HUDEP-2 (cell line): ENCODE measurements at regions not wholly inside any gene's neighbourhood (a gene's known extent, or its start where the extent isn't known, plus 50 kb on each side); places are given as distances from the start of the nearest gene placed in this dataset.
"Not testable (repeated sequence)": the region's sequence is repeated elsewhere in the genome, so short reads cannot be mapped to it uniquely, and the experiment has no call there.

ENCODE experiments used
- DNase-seq, 76 experiments: peaks; one replicate each; lab custom pipeline; 2025; ENCODE audit not compliant: unreplicated experiment in 76 of 76; lab: John Stamatoyannopoulos, UW

DNA sequence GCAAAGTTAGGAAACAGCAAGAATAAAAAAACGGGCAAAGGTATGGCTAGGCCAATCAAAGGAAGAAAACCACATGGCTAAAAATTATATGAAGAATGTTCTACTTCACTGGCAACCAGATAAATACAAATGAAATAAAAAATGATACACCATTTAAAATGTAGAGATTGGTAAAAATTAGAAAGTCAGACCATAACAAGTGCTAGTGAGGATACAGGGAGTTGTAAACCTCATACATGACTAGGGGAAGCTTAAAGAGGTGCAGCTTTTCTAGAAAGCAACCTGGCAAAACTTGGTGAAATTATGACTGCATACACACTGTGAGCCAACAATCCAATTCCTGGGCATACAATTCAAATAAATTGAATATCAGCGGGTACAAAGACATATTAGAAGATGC lies 119.0 kb upstream of the LIFR start:
- no peak for DNase-seq

DNA sequence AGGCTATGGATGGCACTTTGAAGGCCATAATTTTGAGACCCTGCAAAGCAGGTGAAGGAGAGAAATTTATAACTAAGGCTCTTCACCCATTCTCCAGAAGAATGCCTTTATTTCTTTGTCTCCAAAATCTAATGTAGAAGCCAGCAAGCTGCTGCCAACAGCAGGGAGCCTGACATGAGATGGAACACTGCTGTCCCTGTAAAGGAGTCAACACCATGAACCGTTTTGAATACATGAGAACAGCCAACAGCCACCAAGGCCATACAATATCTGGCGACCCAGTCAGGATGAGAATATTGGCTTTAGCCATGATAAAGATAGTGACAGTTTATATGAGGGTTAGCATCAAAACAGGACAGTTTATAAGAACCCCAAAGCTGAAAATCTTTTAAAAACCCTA lies 121.2 kb upstream of the LIFR start:
- DNase-seq, result no peak

- no peak for DNase-seq
Observed at GRCh38 chr5:38678076-38678475, 121.6 kb upstream of the LIFR start.

DNA sequence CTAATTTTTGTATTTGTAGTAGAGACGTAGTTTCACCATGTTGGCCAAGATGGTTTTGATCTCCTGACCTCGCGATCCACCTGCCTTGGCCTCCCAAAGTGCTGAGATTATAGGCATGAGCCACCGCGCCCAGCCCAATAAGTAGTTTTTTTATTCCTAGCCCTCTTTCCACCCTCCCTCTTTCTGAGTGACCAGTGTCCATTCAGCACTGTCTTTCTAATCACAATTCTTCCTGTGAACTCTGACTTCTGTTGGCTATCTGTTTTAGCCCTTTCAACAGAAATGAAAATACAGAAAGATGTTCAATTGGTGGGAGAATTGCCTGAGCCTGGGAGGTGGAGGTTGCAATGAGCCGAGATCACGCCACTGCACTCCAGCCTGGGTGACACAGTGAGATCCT lies 122.3 kb upstream of the LIFR start:
- DNase-seq, result not testable (repeated sequence)

- no peak for DNase-seq
Observed at GRCh38 chr5:38680094-38680825, 123.8 kb upstream of the LIFR start.

DNA sequence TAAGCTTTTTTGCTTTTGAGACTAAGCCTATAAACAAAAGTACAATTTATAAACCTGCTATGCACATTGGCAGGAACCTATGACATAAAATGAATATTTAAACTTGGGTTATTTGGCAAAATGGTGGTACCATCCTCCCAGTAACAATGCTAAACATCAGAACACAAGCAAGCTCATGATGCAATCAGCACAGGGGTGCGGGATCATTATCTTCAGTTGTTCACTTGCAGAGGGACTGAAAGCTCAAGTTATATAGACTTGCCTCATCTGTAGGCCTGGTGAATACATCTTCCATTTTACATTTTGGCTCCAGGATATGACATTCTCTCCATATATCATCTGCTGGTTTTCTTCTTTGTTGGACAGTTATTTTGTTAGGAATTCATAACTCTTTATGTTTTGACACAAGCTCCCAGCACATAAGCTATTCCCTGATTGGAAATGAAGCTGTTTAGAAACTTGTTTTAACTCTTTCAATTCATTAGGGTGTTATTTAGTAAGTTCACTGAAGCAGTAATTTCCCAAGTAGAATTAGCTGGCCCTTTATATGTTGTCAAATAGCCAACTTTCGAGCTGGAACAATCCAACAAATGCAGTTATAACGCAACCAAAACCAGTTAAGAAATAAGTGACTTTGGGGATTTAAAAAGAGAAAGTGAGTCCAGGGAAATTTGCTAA lies 124.7 kb upstream of the LIFR start:
- DNase-seq, result no peak

- DNase-seq, result no peak
Observed at GRCh38 chr5:38681966-38682365, 125.5 kb upstream of the LIFR start.

- DNase-seq, result no peak
Observed at GRCh38 chr5:38686658-38687057, 130.2 kb upstream of the LIFR start.

- no peak for DNase-seq
Observed at GRCh38 chr5:38692346-38692745, 135.9 kb upstream of the LIFR start.

DNA sequence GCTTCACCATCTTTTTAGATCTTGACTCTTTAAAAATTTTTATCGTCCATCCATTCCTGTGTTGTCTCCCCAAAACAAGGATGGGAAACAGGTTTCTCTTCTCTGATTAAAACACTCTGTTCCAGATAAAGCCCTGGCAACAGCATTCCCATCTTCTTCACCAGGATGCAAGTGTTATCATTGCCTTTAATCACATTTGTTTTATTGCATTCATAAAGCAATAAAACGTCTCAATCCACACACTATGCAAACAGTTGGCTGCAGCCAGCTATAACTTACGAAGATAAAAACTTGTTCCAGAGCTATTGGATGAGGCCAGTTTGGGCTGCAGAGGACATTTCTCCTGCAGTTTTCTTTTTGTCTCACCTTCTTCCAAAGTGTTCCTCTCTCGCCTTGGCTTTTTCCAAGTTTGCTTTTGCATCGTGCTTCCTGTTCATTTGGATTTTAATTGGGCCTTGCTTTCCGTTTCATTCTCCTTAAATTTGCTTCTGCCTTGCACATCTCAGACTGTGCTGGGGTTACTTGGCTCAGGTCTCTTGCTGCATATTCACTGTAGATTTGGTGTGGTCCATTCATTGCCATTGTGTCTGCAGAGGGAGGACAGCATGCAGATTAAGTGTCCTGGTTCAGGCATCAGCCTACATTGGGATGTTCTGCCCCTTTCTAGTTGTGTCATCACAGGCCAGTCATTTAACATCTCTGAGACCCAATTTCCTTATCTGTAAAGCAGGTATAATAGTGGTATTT lies 136.5 kb upstream of the LIFR start:
- DNase-seq, result no peak

DNA sequence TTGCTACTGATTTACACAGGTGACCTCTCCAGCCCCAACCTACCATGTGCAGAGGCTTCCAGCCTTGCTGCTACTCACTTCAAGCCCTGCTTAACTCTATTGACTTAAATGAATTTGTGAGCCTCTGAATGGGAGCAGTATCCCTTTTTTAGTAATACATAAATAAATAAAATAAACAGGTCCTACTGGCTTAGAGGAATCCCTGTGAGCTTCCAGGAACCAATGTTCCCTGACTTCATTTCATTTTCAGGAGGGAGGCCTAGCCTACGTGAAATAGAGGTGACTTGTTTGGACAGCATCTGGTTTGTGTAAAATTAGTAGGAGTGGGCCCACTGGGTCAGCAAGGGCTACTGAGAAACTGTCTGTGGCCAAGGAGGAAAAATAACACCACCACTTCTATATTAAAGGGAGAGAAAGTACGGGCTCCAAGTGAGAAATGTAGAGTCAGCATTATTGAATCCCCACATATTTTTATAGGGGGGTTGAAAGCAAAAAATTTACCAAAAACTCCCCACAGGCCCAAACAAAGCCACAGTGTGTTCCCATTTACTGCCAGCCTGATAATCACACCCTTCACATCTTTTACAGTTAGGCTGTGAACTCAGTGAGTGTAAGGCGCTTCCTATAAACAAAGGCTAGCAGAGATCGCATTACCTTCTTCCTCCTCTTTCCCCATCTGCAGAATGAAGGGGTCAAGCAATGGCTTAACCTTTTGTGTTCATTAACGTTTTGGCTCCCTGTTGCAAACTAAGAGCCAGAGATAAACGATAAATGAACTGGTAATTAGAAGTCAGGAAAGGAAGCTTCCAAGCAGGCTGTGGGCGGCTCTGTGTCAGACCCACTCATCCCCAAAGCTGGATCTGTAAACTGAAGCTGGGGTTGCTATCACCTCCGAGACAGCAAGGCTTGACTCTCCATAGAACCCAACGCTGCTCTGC lies 138.8 kb upstream of the LIFR start:
- DNase-seq, result no peak

DNA sequence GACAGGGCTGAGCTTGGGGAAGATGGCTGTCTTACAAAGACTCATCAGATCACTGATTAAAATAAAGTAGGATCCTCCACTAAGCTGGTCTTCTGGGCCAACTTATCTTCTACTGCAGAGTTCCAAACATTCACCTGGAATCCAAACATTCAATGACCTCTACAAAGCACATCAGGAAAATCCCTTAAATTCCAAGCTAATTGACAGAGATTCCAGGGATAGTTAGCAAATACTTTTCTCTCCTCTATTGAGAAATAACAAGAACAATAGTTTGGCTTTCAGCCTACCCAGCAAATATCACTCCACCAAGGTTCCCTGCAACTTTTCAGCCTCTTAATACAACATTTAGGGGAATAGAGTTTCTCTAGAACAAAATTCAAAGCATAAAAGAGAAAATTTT lies 140.6 kb upstream of the LIFR start:
- DNase-seq, result no peak

DNA sequence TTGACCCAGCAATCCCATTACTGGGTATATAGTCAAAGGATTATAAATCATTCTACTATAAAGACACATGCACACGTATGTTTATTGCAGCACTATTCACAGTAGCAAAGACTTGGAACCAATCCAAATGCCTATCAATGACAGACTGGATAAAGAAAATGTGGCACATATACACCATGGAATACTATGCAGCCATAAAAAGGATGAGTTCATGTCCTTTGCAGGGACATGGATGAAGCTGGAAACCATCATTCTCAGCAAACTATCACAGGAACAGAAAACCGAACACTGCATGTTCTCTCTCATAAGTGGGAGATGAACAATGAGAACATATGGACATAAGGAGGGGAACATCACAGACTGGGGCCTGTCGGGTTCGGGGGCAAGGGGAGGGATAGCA lies 140.3 kb upstream of the OSMR start:
- DNase-seq, result not testable (repeated sequence)

GRCh38 chr5:38706376-38706775 lies 139.4 kb upstream of the OSMR start:
- DNase-seq, result no peak

- no peak for DNase-seq
Observed at GRCh38 chr5:38707352-38708210, 138.2 kb upstream of the OSMR start.

GRCh38 chr5:38709678-38710306 lies 136.0 kb upstream of the OSMR start:
- DNase-seq, result no peak

DNA sequence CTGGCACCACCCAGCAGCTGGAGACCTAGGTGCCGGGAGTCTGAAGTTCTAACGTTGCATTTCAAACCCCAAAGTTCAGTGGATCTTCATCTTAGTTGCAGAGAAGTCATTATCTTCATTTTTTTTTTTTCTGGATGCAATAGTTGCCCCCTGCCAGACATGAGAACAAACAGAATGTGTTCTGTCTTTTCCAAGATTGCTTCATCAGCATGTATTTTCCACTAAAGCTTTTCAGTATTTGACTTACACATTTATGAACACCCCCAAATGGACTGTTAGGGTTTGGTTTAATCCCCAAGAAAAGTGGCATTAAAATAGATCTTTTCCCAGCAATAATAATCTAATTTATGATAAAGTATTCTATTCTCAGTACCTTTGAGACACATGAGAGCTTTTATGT lies 135.2 kb upstream of the OSMR start:
- DNase-seq, result no peak

DNA sequence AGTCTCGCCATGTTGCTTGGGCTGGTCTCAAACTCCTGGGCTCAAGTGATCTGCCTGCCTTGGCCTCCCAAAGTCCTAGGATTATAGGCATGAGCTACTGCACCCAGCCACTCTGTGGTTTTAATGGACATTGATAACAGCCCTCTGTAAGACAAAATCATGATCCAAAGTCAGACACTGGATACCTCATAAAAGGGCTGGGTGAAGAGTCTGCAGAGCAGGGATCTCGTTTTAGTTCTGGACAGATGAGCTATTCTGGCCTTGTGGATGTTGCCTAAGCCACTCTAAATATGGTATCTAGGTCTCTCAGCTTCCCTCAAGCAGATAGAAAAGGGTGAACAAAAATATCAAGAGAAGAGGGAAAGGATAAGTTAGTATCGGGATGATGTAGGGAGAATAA lies 133.4 kb upstream of the OSMR start:
- DNase-seq, result no peak

DNA sequence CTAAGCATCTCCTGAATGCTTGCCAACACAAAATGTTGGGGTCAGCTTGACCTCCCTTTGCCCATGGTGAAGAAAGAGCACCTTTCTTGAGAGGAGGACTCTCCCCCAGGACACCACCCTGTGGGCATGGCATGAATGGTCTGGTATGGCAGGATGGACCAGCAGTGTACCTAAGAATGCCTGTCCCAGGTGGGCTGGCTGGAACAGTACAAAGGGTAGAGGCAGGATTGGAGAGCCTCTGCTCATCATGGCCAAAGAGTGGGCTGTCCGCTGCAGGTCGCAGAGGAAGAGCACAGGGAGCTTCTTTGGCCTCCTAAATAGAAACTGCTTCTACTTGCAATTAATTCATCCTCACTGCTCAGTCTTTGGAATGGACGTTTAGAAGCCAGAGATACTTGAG lies 131.6 kb upstream of the OSMR start:
- DNase-seq, result no peak
